ENCODE measurements at regions not wholly inside any gene's neighbourhood (a gene's known extent, or its start where the extent isn't known, plus 50 kb on each side); places are given as distances from the start of the nearest gene placed in this dataset.

DNA sequence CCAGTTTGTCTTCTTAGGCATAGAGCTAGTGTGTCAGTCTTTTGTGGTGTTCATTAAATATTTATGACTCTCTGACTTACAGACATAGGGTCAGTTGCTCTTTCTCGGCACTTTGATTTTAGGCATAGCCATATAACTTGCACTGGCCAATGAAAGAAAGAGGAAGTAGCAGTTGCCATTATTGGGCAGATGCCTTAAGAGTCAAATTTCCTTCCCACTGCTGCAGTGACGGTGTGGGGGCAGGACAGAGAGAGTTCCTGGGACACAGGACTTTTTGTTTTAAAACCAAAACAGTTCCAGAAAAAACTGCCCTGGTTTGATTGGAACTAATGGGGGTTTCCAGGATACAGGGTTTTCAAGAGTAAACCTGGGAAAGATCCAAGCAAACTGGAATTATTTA is 60.2 kb upstream of the PHF14 start:
- peaks cover 8% of the 10 kb centered on the region; the same call in 1 of the 2 replicates for H3K9me3 ChIP-seq (replicated peaks)
- no peaks in the 10 kb centered on the region for H3K27me3 ChIP-seq (replicated peaks)
- no peaks in the 10 kb centered on the region for H3K4me1 ChIP-seq (replicated peaks)
- DNase-seq (ENCODE audit: low read depth in 1 of 2, low spot score in 2 of 2) = no peak
- H3K4me3 ChIP-seq = no peak overlapping the region
- no peaks in the 10 kb centered on the region for H3K36me3 ChIP-seq
- H3K27ac ChIP-seq = no peak overlapping the region

DNA sequence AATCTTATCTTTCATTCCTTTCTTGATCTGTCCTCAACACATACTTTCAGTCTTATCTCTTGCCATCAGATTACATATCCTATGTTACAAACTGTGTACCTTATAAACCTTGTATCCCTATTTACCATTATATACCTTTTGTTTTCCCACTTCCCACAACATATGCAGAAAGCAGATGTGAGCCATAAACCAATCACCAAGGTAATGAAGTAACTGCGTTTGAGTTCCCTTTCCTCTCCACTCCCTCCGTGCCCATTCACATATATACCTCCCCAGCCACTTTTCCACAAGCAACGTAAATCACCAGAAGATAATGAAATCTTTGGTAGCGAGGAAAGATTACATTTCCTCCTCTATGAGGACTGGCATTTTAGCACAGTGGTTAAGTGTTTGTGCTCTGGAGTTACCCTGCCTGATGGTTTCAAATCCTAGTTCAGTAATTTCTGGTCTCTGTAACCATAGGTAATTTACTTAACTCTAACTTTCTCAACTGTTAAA is 55.5 kb upstream of the PHF14 start:
- DNase-seq (ENCODE audit: low read depth in 1 of 2, low spot score in 2 of 2) = no peak
- Histone ChIP-seq H3K9me3 (replicated peaks) (no peaks in the 10 kb centered on the region), H3K36me3 (no peaks in the 10 kb centered on the region), H3K4me3 (no peak overlapping the region), H3K4me1 (replicated peaks) (no peaks in the 10 kb centered on the region), H3K27ac (no peak overlapping the region), H3K27me3 (replicated peaks) (0 out of 2 replicates have a peak, but pooled peaks cover 3% of the 10 kb centered on the region)

GRCh38 chr7:10919923-10920322 is 53.7 kb upstream of the PHF14 start:
- Histone ChIP-seq H3K4me1 (replicated peaks) (no peaks in the 10 kb centered on the region), H3K9me3 (replicated peaks) (no peaks in the 10 kb centered on the region), H3K27me3 (replicated peaks) (0 out of 2 replicates have a peak, but pooled peaks cover 3% of the 10 kb centered on the region), H3K36me3 (no peaks in the 10 kb centered on the region), H3K4me3 (no peak overlapping the region), H3K27ac (no peak overlapping the region)
- DNase-seq (ENCODE audit: low read depth in 1 of 2, low spot score in 2 of 2) = no peak

Data from SJSA1 (cell line).